NCI-H1092 (cell line): ENCODE measurements at regions not wholly inside any gene's neighbourhood (a gene's known extent, or its start where the extent isn't known, plus 50 kb on each side); places are given as distances from the start of the nearest gene placed in this dataset.
A peak's percentile ranks its signal among the peaks of the same experiment; 100 is the strongest.
"Not testable (repeated sequence)": the region's sequence is repeated elsewhere in the genome, so short reads cannot be mapped to it uniquely, and the experiment has no call there.

Experiments
- DNase-seq: peaks from one replicate; lab custom pipeline; 2025; lab: John Stamatoyannopoulos, UW

- no peak for DNase-seq
Measured at GRCh38 chr1:187838335-187839293, 1009.9 kb downstream of the PLA2G4A start.

- no peak for DNase-seq
Measured at GRCh38 chr1:187839873-187840272, 1011.1 kb downstream of the PLA2G4A start.

DNA sequence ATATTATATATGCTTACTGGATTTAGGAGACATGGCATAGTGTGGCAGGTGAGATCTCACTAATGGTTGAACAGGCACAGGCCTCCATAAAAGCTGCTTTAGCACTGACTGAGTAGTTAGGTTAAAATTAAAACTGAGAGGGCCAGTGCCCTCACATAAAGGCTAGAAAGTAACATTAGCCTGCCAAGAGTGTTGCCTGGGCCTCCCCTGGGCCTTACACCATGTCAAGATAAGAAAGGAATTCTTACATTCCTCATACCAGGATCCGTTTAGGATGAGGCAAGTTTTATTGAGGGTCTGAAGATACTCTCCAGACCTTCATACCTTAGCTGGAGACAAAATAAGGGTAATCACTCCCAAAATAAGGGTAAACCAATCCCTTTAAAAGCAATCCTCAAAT lies 1011.8 kb downstream of the PLA2G4A start:
- DNase-seq: no peak

- DNase-seq: no peak
Measured at GRCh38 chr1:187842406-187843165, 1013.8 kb downstream of the PLA2G4A start.

- no peak for DNase-seq
Measured at GRCh38 chr1:187844313-187844712, 1015.6 kb downstream of the PLA2G4A start.

DNA sequence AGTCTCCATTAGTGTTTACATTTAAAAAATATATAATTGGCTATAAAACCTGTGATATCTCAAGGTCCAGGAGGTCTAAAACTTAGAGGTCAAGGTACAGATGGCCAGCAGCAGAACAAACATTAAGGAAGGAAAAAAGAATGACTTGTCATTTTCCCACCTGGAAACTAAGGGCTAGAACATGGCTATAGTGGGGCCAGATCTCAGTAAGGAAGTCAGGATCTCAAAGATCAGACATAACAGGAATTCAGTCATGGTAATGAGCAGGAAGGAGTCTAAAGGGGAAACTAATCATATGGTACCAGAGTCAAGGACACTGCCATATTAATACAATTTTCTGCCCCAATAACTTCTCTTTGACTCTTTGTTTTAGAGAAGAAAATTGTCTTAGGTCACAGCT lies 1018.8 kb downstream of the PLA2G4A start:
- DNase-seq: no peak

GRCh38 chr1:187848321-187848720 lies 1019.6 kb downstream of the PLA2G4A start:
- no peak for DNase-seq

GRCh38 chr1:187850146-187850545 lies 1021.4 kb downstream of the PLA2G4A start:
- DNase-seq: not testable (repeated sequence)

DNA sequence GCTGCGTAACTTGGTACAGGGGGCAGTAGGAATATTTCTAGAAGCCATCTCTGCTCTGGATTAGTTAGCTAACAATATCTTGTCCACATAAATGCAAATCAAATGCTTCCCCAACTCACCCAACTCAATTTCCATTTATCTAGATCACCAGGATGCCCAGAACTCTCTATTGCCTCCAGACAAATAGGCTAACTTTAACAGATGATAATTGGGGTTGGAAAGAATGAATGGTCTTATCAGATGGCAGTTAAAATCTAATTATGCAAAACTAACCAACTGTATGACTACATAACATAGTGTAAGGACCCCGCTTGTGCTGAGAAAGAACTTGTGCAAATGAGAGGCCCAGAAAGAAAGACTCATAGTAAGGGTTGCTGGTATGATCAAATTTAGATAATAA lies 1024.8 kb downstream of the PLA2G4A start:
- DNase-seq: no peak

DNA sequence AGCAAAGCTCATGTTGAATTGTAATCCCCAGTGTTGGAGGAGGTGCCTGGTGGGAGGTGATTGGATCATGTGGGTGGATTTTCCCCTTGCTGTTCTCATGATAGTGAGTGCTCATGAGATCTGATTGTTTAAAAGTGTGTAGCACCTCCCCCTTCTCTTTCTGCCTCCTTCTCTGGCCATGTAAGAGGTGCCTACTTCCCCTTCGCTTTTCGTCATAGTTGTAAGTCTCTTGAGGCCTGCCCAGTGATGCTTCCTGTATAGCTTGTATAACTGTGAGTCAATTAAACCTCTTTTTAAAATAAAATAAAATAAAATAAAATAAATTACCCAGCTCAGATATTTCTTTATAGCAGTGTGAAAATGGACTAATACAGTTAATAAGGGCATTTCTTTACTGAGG lies 1025.7 kb downstream of the PLA2G4A start:
- DNase-seq: no peak

DNA sequence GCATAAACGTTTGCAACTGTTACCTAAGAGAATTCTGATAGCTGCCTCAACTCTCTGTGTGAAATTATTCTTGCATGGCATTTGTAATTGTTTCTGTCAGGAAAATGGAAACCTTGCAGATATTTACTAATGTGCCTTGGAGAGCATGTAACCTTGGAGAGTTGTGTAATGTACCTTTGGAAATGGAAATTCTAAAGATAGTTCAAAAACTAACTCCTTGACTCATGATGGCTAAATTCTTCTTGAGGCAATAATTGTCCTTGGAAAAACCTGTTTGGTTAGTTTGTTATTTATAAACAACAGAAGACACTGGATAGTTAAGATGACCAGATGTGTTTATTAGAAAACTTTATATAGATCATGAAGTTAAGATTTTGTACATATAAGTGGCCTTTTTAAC lies 1033.8 kb downstream of the PLA2G4A start:
- no peak for DNase-seq

GRCh38 chr1:187870552-187870951 lies 1041.8 kb downstream of the PLA2G4A start:
- no peak for DNase-seq

DNA sequence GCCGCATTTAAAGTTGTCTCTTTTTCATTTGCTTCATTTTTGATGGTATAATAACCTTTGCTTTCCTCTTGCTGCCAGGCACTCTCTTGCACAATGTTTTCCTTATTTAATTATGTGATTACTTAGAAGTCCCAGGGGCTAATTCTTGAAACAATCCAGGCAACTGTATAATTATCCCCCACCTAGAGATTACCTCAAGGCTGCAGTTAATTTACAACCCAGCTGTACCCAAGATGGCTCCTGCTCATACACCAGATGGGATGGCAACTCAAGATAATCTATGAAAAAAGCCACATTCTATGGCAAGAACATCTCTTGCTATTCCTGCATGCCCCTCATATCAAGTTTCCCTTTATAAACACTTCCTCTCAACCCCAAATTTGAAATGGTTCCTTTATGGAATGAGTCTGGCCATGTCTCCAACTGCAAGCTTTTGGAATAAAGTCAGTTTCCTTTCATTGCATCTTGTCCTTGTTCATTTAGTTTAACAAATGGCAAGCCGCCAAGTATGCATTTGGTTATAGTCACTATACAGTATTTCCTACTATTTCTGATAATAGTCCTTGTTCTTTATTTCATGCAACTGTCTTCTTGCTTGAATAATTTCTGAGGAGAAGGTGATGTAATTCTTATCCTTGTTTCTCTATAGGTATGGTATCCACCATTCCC lies 1042.6 kb downstream of the PLA2G4A start:
- DNase-seq: no peak

GRCh38 chr1:187872550-187872949 lies 1043.8 kb downstream of the PLA2G4A start:
- no peak for DNase-seq

DNA sequence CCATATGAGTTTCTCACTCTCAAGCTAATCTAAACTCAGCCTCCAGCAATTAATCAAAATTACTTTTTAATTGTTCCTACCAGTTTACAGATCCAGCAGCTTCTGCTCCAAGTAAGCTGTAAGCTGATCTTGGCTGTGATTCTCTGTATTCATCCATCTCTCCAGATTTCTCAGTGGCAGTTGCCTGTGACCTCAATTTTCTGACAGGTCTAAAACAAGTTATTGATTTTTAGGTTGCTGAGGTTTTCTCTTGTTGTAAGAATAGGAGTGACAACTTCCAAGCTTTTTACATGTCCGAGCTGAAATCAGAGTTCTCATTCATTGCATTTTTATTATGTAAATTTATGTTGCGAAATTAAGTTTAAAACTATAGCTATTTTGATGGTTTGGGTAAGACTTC lies 1044.4 kb downstream of the PLA2G4A start:
- DNase-seq: no peak

DNA sequence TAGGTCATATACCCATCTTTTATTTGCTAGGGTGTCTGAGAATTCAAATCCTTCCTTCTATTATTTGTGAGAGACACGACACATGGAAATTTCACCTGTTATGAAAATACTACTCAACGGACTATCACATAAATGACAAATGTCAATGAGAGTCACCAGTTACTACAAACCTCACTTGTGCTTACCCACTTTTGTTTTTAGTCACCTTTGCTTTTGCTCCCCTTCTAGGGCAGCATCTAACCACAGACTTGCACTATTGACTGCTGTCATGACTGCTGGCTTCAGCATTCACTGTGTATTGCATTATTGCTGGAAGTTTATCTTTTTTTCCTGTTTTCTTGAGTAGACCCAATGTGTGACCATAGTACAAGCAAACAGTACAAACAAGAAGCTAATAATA lies 1048.0 kb downstream of the PLA2G4A start:
- peak; percentile 41 for DNase-seq

DNA sequence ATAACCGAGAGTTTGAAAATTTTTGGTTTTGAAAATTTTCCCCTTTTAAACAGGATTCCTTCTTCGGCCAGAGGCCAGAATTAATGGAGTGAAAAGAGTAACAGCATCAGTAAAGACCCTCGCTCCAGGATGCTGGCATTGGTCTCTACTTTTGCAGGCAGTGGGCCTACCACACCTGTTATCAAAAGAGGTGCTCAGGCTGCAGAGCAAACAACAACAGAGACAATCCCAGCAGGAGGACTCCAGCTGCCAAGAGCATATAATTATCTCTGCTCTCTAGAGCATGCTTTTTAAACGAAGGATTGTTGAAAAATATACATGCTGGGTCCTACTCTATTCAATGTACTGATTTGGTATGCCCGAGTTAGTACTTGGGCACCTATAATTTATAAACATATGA lies 1048.5 kb downstream of the PLA2G4A start:
- peak; percentile 95 for DNase-seq

DNA sequence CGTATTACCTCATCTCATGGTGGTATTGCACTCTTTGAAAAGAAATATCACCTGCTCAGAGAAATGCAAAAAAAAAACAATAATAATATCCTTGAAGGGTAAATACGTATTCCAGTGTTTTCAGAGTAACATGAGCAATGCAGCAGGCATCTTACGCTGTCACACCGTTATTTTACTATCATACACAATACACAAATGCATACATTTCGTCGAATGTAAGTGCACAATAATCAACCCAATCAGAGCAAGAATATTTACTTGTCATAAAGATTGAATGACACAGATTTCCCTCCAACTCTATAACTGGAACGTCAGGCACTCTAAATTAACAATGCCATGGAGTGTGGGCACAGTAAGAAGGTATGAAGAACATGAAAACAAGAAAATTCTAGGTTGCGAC lies 1050.1 kb downstream of the PLA2G4A start:
- no peak for DNase-seq

- no peak for DNase-seq
Measured at GRCh38 chr1:187883356-187883755, 1054.6 kb downstream of the PLA2G4A start.

DNA sequence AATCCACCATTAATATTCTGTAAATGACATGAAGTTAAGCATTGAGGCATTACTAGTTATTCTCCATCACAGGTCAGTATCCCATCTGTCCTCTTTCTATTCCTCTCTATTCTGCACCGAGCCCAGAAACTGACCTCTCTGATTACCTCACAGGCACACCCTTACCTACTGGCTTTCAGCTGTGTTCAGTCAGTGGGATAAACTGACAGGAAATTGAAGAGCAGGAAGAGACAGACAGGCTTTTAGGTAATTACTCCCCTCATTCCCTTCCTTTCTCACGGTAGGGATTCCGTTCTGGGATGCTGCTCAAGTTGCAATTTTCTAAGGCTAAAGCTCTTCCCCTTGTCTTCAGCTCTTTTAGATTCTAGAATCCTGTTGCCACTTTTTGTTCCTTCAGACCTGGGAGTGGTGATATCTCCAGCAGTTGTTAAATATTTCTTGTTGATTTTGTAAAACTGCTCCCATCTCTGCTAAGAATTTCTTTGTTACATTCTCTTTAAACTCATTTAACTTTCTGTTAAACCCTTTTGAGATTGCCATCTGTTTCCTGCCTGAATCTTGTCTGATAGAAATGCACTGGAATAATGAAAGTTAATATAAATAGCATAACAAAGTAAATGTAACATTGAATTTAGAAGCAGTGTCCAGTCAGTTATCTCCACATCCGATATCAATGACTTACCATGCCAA lies 1063.4 kb downstream of the PLA2G4A start:
- no peak for DNase-seq

- DNase-seq: no peak
Measured at GRCh38 chr1:187892683-187893039, 1063.9 kb downstream of the PLA2G4A start.

- no peak for DNase-seq
Measured at GRCh38 chr1:187893471-187893870, 1064.7 kb downstream of the PLA2G4A start.
